Vagina (tissue), 2 donors: ENCODE measurements at regions not wholly inside any gene's neighbourhood (a gene's known extent, or its start where the extent isn't known, plus 50 kb on each side); places are given as distances from the start of the nearest gene placed in this dataset.

Source experiments
- DNase-seq, 2 donors: peaks; one replicate each; pipeline ENCODE4 v3.0.0-alpha.2; 2017; ENCODE audit errors: extremely low spot score in 2 of 2
- H3K27ac ChIP-seq: fragments of 200-600 bp; sonication (generic); one replicate; pipeline ENCODE4 v1.5.1; 2019
- H3K27me3 ChIP-seq: fragments of 200-600 bp; sonication (generic); one replicate; pipeline ENCODE4 v1.5.1; 2019
- H3K36me3 ChIP-seq, 2 donors: fragments of 200-600 bp; sonication (generic); one replicate each; pipeline ENCODE4 v1.5.1; 2017 to 2019
- H3K4me1 ChIP-seq: fragments of 200-600 bp; sonication (generic); one replicate; pipeline ENCODE4 v1.5.1; 2019
- H3K4me3 ChIP-seq, 2 donors: fragments of 200-600 bp; sonication (generic); 1 replicate in 1 of 2; 2 replicates in 1 of 2; pipeline ENCODE4 v1.5.1; 2016 to 2019
- H3K9me3 ChIP-seq: fragments of 200-600 bp; sonication (generic); one replicate; pipeline ENCODE4 v1.5.1; 2019
- POLR2A ChIP-seq, 2 donors: fragments of 450-650 bp; IDR thresholded peaks; one replicate each; pipeline ENCODE4 v1.6.1; 2017; ENCODE audit warnings: antibody characterized with exemption in 2 of 2, mild to moderate bottlenecking in 2 of 2, moderate library complexity in 2 of 2
- POLR2AphosphoS5 ChIP-seq, 2 donors: sonication (generic); formaldehyde crosslinking; IDR thresholded peaks; one replicate each; pipeline ENCODE4 v1.9.0; 2017; ENCODE audit warnings: antibody characterized with exemption in 2 of 2, mild to moderate bottlenecking in 2 of 2, low read depth in 1 of 2; ENCODE audit not compliant: insufficient read depth in 1 of 2
- intact Hi-C: fragments of 100-400 bp; cut with DNase I; formaldehyde crosslinking; loops from one replicate; pipeline ENCODE4 v1.15.1; 2023
- TF ChIP-seq, protein P1 (sequence below), 3 experiments: fragments of 450-650 bp in 2 of 3; fragments of 200-600 bp in 1 of 3; sonication (generic) in 1 of 3; IDR thresholded peaks; one replicate each; pipeline ENCODE4 v1.5.1; 2017 to 2019; ENCODE audit warnings: antibody characterized with exemption in 3 of 3, mild to moderate bottlenecking in 2 of 3, moderate library complexity in 2 of 3

DNA sequence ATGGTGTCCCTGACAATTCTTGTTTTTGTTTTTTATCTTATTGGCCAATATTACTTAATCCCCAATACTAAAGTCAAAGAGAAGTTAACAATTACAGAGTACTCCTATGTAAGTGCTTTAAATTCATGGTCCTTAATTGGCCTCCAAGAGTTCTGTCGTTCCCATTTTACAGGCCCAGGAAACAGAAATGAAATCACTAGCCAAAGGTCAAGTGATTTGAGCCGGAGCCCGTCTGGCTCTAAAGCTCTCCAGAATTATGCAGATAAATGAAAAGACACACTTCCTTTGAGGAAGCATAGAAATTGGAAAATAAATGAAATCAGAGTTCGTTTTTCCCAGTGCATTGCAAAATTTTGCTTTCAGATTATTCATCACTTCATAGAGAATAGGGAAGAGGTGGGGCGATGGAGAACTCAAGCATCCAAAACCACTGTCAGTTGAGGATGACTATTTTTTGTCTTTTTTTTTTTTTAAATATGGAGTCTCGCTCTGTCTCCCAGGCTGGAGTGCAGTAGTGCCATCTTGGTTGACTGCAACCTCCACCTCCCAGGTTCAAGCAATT is 78.5 kb downstream of the MAP1LC3B2 start:
- TF ChIP-seq POLR2A (IDR thresholded peaks at IDR 0.05) (no peak), POLR2AphosphoS5 (IDR thresholded peaks at IDR 0.05; ENCODE audit: insufficient read depth in 1 of 2, low read depth in 1 of 2) (no peak)
- TF ChIP-seq, protein P1, sequence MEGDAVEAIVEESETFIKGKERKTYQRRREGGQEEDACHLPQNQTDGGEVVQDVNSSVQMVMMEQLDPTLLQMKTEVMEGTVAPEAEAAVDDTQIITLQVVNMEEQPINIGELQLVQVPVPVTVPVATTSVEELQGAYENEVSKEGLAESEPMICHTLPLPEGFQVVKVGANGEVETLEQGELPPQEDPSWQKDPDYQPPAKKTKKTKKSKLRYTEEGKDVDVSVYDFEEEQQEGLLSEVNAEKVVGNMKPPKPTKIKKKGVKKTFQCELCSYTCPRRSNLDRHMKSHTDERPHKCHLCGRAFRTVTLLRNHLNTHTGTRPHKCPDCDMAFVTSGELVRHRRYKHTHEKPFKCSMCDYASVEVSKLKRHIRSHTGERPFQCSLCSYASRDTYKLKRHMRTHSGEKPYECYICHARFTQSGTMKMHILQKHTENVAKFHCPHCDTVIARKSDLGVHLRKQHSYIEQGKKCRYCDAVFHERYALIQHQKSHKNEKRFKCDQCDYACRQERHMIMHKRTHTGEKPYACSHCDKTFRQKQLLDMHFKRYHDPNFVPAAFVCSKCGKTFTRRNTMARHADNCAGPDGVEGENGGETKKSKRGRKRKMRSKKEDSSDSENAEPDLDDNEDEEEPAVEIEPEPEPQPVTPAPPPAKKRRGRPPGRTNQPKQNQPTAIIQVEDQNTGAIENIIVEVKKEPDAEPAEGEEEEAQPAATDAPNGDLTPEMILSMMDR (IDR thresholded peaks at IDR 0.05): no peak
- Histone ChIP-seq H3K4me3 (no peak overlapping the region), H3K27me3 (no peaks in the 10 kb centered on the region), H3K4me1 (no peaks in the 10 kb centered on the region), H3K36me3 (no peaks in the 10 kb centered on the region), H3K9me3 (no peaks in the 10 kb centered on the region), H3K27ac (no peak overlapping the region)
- no peak for DNase-seq
- intact Hi-C loops: no loop called here

DNA sequence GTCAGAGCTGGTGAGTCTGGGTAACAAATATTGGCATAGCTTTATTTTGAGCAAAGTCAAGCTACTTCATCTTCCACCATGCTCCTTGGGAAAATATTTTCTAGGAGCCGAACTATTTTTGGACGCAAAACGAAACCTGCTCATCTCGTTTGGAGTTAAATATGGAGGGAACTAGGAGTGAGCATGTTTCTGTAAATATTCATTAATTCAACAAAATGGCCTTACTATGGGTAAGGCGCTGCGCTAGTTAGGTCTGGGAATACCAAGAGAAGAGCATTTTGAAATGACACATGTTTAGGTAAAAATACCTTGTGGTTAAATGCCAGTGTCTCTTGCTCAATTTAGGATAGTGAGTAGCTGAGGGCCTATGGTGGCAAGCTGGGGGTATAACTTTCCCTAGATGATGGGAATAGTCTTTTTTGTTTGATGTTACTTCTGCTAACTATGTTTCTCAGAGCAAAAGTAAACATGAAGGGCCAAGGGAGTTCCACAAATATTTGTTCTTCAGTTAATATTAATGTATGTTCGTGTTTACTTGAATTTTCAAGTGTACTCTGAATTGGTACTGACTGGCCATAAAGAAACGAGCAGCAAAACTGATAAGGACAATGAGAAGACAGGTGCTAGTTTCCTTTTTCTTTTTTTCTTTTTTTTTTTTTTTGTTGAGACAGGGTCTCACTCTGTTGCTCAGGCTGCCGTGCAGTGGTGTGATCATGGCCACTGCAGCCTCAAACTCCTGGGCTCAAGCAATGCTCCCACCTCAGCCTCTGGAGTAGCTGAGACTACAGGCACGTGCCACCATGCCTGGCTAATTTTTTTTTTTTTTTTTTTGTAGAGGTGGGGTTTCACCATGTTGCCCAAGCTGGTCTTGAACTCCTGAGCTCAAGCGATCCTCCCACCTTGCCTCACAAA is 77.7 kb downstream of the MAP1LC3B2 start:
- H3K36me3 ChIP-seq: no peaks in the 10 kb centered on the region
- no peak for DNase-seq
- no peaks in the 10 kb centered on the region for H3K27me3 ChIP-seq
- intact Hi-C loops: no loop called here
- no peak overlapping the region for H3K27ac ChIP-seq
- H3K4me3 ChIP-seq: no peak overlapping the region
- TF ChIP-seq POLR2AphosphoS5 (IDR thresholded peaks at IDR 0.05; ENCODE audit: insufficient read depth in 1 of 2, low read depth in 1 of 2): no peak
- no peak for TF ChIP-seq POLR2A (IDR thresholded peaks at IDR 0.05)
- TF ChIP-seq, protein P1 (IDR thresholded peaks at IDR 0.05): no peak
- no peaks in the 10 kb centered on the region for H3K4me1 ChIP-seq
- H3K9me3 ChIP-seq: no peaks in the 10 kb centered on the region

DNA sequence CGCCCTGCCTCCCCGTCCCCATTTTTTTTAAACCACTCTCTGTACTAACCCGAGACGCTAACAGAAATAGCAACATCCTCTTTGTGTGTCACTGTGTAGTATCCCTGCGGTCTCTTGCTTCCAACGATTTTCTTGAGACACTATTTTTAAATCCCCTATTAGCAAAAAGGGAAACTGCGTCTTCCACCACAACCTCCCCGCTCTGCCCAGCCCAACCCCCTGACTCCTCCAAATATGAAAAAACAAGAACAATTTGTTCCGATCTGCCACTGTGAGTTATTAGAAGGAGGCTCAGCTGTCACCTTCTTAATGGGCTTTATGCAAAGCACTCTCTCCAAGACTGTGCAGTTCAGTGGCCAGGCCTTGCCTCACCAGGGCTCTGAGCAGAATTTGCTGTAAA is 76.3 kb downstream of the MAP1LC3B2 start:
- intact Hi-C loops: no loop called here
- Histone ChIP-seq H3K4me1 (no peaks in the 10 kb centered on the region), H3K27me3 (no peaks in the 10 kb centered on the region), H3K27ac (no peak overlapping the region), H3K4me3 (no peak overlapping the region), H3K9me3 (no peaks in the 10 kb centered on the region), H3K36me3 (no peaks in the 10 kb centered on the region)
- DNase-seq: no peak
- TF ChIP-seq, protein P1 (IDR thresholded peaks at IDR 0.05): no peak
- TF ChIP-seq POLR2A (IDR thresholded peaks at IDR 0.05): no peak
- TF ChIP-seq POLR2AphosphoS5 (IDR thresholded peaks at IDR 0.05; ENCODE audit: insufficient read depth in 1 of 2, low read depth in 1 of 2): no peak

DNA sequence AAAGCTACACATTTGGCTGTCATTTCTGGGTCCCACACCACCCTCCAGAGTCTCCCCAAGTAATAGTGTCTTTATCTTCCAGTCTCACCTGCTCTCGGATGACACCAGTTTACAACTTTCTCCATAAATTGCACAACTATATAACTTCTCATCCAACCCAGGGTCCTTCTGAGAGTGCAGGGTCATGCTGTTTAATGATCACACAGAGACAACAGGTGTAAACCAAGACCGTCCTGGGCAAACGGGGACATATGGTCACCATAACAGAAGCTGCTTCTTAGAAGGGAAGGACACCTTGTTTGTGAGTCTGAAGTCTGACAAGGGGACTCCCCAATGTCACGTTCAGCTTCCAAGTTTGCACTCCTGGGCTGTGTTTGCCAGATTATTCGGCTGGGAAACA is 74.3 kb downstream of the MAP1LC3B2 start:
- Histone ChIP-seq H3K4me3 (no peak overlapping the region), H3K27me3 (no peaks in the 10 kb centered on the region), H3K36me3 (no peaks in the 10 kb centered on the region), H3K9me3 (no peaks in the 10 kb centered on the region), H3K4me1 (no peaks in the 10 kb centered on the region), H3K27ac (no peak overlapping the region)
- no peak for DNase-seq
- TF ChIP-seq, protein P1 (IDR thresholded peaks at IDR 0.05): no peak
- no peak for TF ChIP-seq POLR2A (IDR thresholded peaks at IDR 0.05)
- no peak for TF ChIP-seq POLR2AphosphoS5 (IDR thresholded peaks at IDR 0.05; ENCODE audit: insufficient read depth in 1 of 2, low read depth in 1 of 2)
- intact Hi-C loops: no loop called here

DNA sequence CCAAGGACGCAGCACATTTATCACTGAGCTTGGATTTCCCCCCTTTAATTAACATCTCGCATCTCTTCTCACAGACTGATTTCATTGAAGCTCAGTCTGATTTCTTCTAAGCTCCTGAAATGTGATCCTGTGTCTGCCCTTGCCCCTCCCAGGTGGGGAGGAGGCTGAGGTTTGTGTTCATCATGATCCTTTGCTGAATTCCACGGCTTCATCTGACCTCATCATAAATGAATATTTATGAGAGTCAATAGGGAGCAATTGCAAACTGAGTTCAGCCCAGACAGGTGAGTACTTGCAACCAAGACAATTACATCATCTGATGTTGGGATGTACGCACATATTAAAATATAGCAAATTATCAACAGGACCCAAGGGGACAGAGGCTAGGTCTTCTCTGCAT is 72.4 kb downstream of the MAP1LC3B2 start:
- H3K36me3 ChIP-seq: no peaks in the 10 kb centered on the region

More for the DNA sequence above, 72.4 kb downstream of the MAP1LC3B2 start:
- no peak for DNase-seq
- Histone ChIP-seq H3K27me3 (no peaks in the 10 kb centered on the region), H3K27ac (no peak overlapping the region), H3K9me3 (no peaks in the 10 kb centered on the region), H3K4me3 (no peak overlapping the region), H3K4me1 (no peaks in the 10 kb centered on the region)
- TF ChIP-seq POLR2AphosphoS5 (IDR thresholded peaks at IDR 0.05; ENCODE audit: insufficient read depth in 1 of 2, low read depth in 1 of 2): no peak
- TF ChIP-seq POLR2A (IDR thresholded peaks at IDR 0.05): no peak
- TF ChIP-seq, protein P1 (IDR thresholded peaks at IDR 0.05): no peak
- intact Hi-C loops: no loop called here
